IMR-90 (cell line): ENCODE measurements at regions not wholly inside any gene's neighbourhood (a gene's known extent, or its start where the extent isn't known, plus 50 kb on each side); places are given as distances from the start of the nearest gene placed in this dataset.

Experiments used
- ATAC-seq: fragments of 200-7000 bp; cut with Tn5 transposase; 2 replicates; pipeline ENCODE4 v1.9.1; 2020; ENCODE audit warnings: low read depth, mild to moderate bottlenecking, moderate library complexity
- BruUV-seq: library from RNA; stranded (reverse); fragments of 400-500 nt; replicated peaks from 2 replicates; lab custom pipeline; 2021; lab: Mats Ljungman, UMichigan
- CTCF ChIA-PET: fragments of 300-600 bp; formaldehyde crosslinking; extraction: SDS; loops from one replicate; lab custom pipeline; 2021; ENCODE audit warnings: antibody characterized with exemption; lab: Yijun Ruan, JAX
- POLR2A ChIA-PET: fragments of 300-600 bp; sonication (Branson Sonifier 250); formaldehyde crosslinking; loops from one replicate; lab custom pipeline; 2022; ENCODE audit warnings: antibody characterized with exemption; ENCODE audit not compliant: unreplicated experiment; lab: Charles Lee
- DNase-seq: peaks from one replicate; pipeline ENCODE4 v3.0.0; 2013
- H2AFZ ChIP-seq: replicated peaks from 2 replicates; pipeline ENCODE3; 2013; ENCODE audit warnings: low read length, mild to moderate bottlenecking; ENCODE audit not compliant: poor library complexity
- H2AK5ac ChIP-seq: 2 replicates; pipeline ENCODE4 v1.6.1; 2013; ENCODE audit warnings: low read depth, low read length, inconsistent platforms
- H2AK9ac ChIP-seq: replicated peaks from 2 replicates; pipeline ENCODE3; 2013; ENCODE audit warnings: mild to moderate bottlenecking, low read depth, low read length, moderate library complexity; ENCODE audit not compliant: poor library complexity
- H2BK120ac ChIP-seq: 2 replicates; pipeline ENCODE4 v1.6.1; 2013; ENCODE audit warnings: low read depth, low read length, inconsistent platforms
- H2BK15ac ChIP-seq: 3 replicates; pipeline ENCODE4 v1.6.1; 2013; ENCODE audit warnings: low read depth, low read length, inconsistent platforms
- H2BK20ac ChIP-seq: 2 replicates; pipeline ENCODE4 v1.6.1; 2013; ENCODE audit warnings: low read depth, mild to moderate bottlenecking, inconsistent platforms, low read length, moderate library complexity
- H2BK5ac ChIP-seq: 2 replicates; pipeline ENCODE4 v1.6.1; 2013; ENCODE audit warnings: mild to moderate bottlenecking, low read depth, low read length, inconsistent platforms; ENCODE audit not compliant: poor library complexity, severe bottlenecking
- H3K14ac ChIP-seq: replicated peaks from 2 replicates; pipeline ENCODE4 v1.6.1; 2013; ENCODE audit warnings: low read depth, low read length, inconsistent platforms
- H3K18ac ChIP-seq: 2 replicates; pipeline ENCODE4 v1.6.1; 2013; ENCODE audit warnings: low read depth, low read length, control low read depth
- H3K23ac ChIP-seq: 2 replicates; pipeline ENCODE4 v1.6.1; 2013; ENCODE audit warnings: low read depth, low read length, inconsistent platforms
- H3K27ac ChIP-seq: 2 replicates; pipeline ENCODE4 v1.5.1; 2013; ENCODE audit warnings: mild to moderate bottlenecking, control low read depth, low read length; ENCODE audit not compliant: insufficient read depth
- H3K27me3 ChIP-seq: 2 replicates; pipeline ENCODE4 v1.6.1; 2013; ENCODE audit warnings: low read length; ENCODE audit not compliant: control insufficient read depth, insufficient read depth
- H3K36me3 ChIP-seq: 2 replicates; pipeline ENCODE4 v1.6.1; 2013; ENCODE audit warnings: low read length, mixed read lengths; ENCODE audit not compliant: control insufficient read depth, insufficient read depth
- H3K4ac ChIP-seq: 2 replicates; pipeline ENCODE4 v1.6.1; 2013; ENCODE audit warnings: low read depth, low read length, inconsistent platforms
- H3K4me1 ChIP-seq: 2 replicates; pipeline ENCODE4 v1.6.1; 2013; ENCODE audit warnings: low read length, mixed read lengths; ENCODE audit not compliant: control insufficient read depth, insufficient read depth
- H3K4me2 ChIP-seq: 2 replicates; pipeline ENCODE4 v1.6.1; 2013; ENCODE audit warnings: low read depth, mild to moderate bottlenecking, control low read depth, low read length, moderate library complexity
- H3K4me3 ChIP-seq: 2 replicates; pipeline ENCODE4 v1.5.1; 2013; ENCODE audit warnings: low read depth, mild to moderate bottlenecking, control low read depth, low read length, moderate library complexity; ENCODE audit not compliant: insufficient read depth
- H3K56ac ChIP-seq: 2 replicates; pipeline ENCODE4 v1.6.1; 2013; ENCODE audit warnings: low read length, inconsistent platforms; ENCODE audit not compliant: insufficient read depth; ENCODE audit errors: extremely low read depth
- H3K79me1 ChIP-seq, 2 experiments: 2 replicates each; pipeline ENCODE4 v1.6.1; 2013; ENCODE audit warnings: low read length in 2 of 2, inconsistent platforms in 1 of 2, low read depth in 1 of 2
- H3K9ac ChIP-seq: 2 replicates; pipeline ENCODE4 v1.6.1; 2013; ENCODE audit warnings: low read depth, low read length, control low read depth
- H3K9me1 ChIP-seq: 2 replicates; pipeline ENCODE4 v1.6.1; 2013; ENCODE audit warnings: low read length, inconsistent platforms; ENCODE audit not compliant: insufficient read depth
- H3K9me3 ChIP-seq: 2 replicates; pipeline ENCODE4 v1.6.1; 2013; ENCODE audit warnings: low read length; ENCODE audit not compliant: control insufficient read depth, insufficient read depth
- H4K20me1 ChIP-seq: 2 replicates; pipeline ENCODE4 v1.6.1; 2013; ENCODE audit warnings: low read length, inconsistent platforms; ENCODE audit not compliant: insufficient read depth
- H4K5ac ChIP-seq: 2 replicates; pipeline ENCODE4 v1.6.1; 2013; ENCODE audit warnings: mild to moderate bottlenecking, low read depth, low read length, control low read depth
- H4K8ac ChIP-seq, 2 experiments: 2 replicates each; pipeline ENCODE4 v1.6.1; 2013; ENCODE audit warnings: low read depth in 2 of 2, low read length in 2 of 2, control low read depth in 1 of 2, inconsistent platforms in 1 of 2
- H4K91ac ChIP-seq: 2 replicates; pipeline ENCODE4 v1.6.1; 2013; ENCODE audit warnings: low read depth, low read length, inconsistent platforms; ENCODE audit not compliant: insufficient read depth
- BHLHE40 ChIP-seq: fragments of 150-350 bp; IDR thresholded peaks from 2 replicates; pipeline ENCODE4 v1.6.1; 2016; ENCODE audit warnings: mild to moderate bottlenecking, low read depth, low read length
- CEBPB ChIP-seq: IDR thresholded peaks from 2 replicates; pipeline ENCODE4 v1.6.1; 2012; ENCODE audit warnings: low read depth, low read length, improper control_type of control experiment
- CHD1 ChIP-seq: IDR thresholded peaks from 2 replicates; pipeline ENCODE4 v1.6.1; 2012; ENCODE audit warnings: low read depth, low read length, improper control_type of control experiment
- CTCF ChIP-seq: conservative IDR thresholded peaks from 2 replicates; pipeline ENCODE4 v1.5.1; 2012; ENCODE audit warnings: mild to moderate bottlenecking, low read depth, low read length, improper control_type of control experiment
- ELK1 ChIP-seq: fragments of 150-350 bp; IDR thresholded peaks from 2 replicates; pipeline ENCODE4 v1.6.1; 2016; ENCODE audit warnings: low read depth, mild to moderate bottlenecking, low read length, moderate library complexity, borderline replicate concordance
- FOS ChIP-seq: fragments of 150-350 bp; IDR thresholded peaks from 2 replicates; pipeline ENCODE4 v1.6.1; 2016; ENCODE audit warnings: low read depth, low read length
- MAFK ChIP-seq: IDR thresholded peaks from 2 replicates; pipeline ENCODE4 v1.6.1; 2012; ENCODE audit warnings: low read depth, low read length, improper control_type of control experiment
- MAZ ChIP-seq: IDR thresholded peaks from 2 replicates; pipeline ENCODE4 v1.6.1; 2012; ENCODE audit warnings: low read depth, mild to moderate bottlenecking, low read length, improper control_type of control experiment, moderate library complexity, borderline replicate concordance
- MXI1 ChIP-seq: IDR thresholded peaks from 2 replicates; pipeline ENCODE4 v1.6.1; 2012; ENCODE audit warnings: low read depth, mild to moderate bottlenecking, low read length, moderate library complexity, borderline replicate concordance
- NFE2L2 ChIP-seq: fragments of 150-350 bp; IDR thresholded peaks from 2 replicates; pipeline ENCODE4 v1.6.1; 2016; ENCODE audit warnings: low read depth, mild to moderate bottlenecking, low read length
- POLR2A ChIP-seq: IDR thresholded peaks from 2 replicates; pipeline ENCODE4 v1.6.1; 2012; ENCODE audit warnings: mild to moderate bottlenecking, low read depth, low read length
- RAD21 ChIP-seq: IDR thresholded peaks from 2 replicates; pipeline ENCODE4 v1.6.1; 2012; ENCODE audit warnings: low read length, improper control_type of control experiment
- RCOR1 ChIP-seq: IDR thresholded peaks from 2 replicates; pipeline ENCODE4 v1.6.1; 2012; ENCODE audit warnings: mild to moderate bottlenecking, low read length, improper control_type of control experiment; ENCODE audit not compliant: insufficient replicate concordance
- RFX5 ChIP-seq: IDR thresholded peaks from 2 replicates; pipeline ENCODE4 v1.8.0; 2012; ENCODE audit warnings: low read depth, mild to moderate bottlenecking, low read length, moderate library complexity
- USF2 ChIP-seq: fragments of 150-350 bp; IDR thresholded peaks from 2 replicates; pipeline ENCODE4 v1.6.1; 2017; ENCODE audit warnings: mild to moderate bottlenecking, antibody characterized with exemption, low read length, low read depth
- WGBS, 2 experiments: methylation state at CpG; one replicate each; pipeline versions ENCODE4 v1.1.5 to v1.1.7; 2013; ENCODE audit warnings: missing lambda C conversion rate in 2 of 2; ENCODE audit not compliant: insufficient read length in 1 of 2; ENCODE audit errors: extremely low coverage in 2 of 2; 5-methylcytosine and 5-hydroxymethylcytosine counted together
- dilution Hi-C: fragments of 300-500 bp; cut with HindIII; formaldehyde crosslinking; loops from one replicate; pipeline ENCODE4 v1.14.3; 2018; ENCODE audit warnings: low sequenced_read_pairs; ENCODE audit not compliant: unreplicated experiment
- in situ Hi-C: fragments of 300-500 bp; cut with MboI; formaldehyde crosslinking; loops from 3 replicates; pipeline ENCODE4 v1.14.3; 2019; ENCODE audit warnings: low sequenced_read_pairs, inconsistent platforms, mixed read lengths
- intact Hi-C: fragments of 100-400 bp; cut with micrococcal nuclease; formaldehyde crosslinking; loops from 2 replicates; pipeline ENCODE4 v1.10.0; 2022

- no peaks in the 10 kb centered on the region for H3K27me3 ChIP-seq
- H3K4ac ChIP-seq = no peak overlapping the region
- no peak overlapping the region for H2BK5ac ChIP-seq
- H3K18ac ChIP-seq = no peak overlapping the region
- H3K23ac ChIP-seq = no peak overlapping the region
- POLR2A ChIA-PET = no interaction called here
- H2BK120ac ChIP-seq = no peak overlapping the region
- CTCF ChIA-PET = no interaction called here
- H2BK15ac ChIP-seq = no peak overlapping the region
- H3K14ac ChIP-seq = no peak overlapping the region
- H2AK5ac ChIP-seq = no peak overlapping the region
- H3K79me1 ChIP-seq = no peaks in the 10 kb centered on the region
- peaks cover 8% of the 10 kb centered on the region for H3K9me3 ChIP-seq
- no peak overlapping the region for H2BK20ac ChIP-seq
- no peak overlapping the region for H3K4me2 ChIP-seq
- no peaks in the 10 kb centered on the region for H4K20me1 ChIP-seq
- H3K27ac ChIP-seq = no peak overlapping the region
- TF ChIP-seq NFE2L2 (no peak), MAZ (no peak), RCOR1 (no peak), USF2 (no peak), CHD1 (no peak), BHLHE40 (no peak), RFX5 (no peak), MAFK (no peak), FOS (no peak), CTCF (no peak), ELK1 (no peak), POLR2A (no peak), MXI1 (no peak), RAD21 (no peak), CEBPB (no peak)
- H2AK9ac ChIP-seq = no peak overlapping the region
- no TSS peak for BruUV-seq
- H3K9ac ChIP-seq = no peak overlapping the region
- DNase-seq (no peak), ATAC-seq (no peak)
- no peak overlapping the region for H3K4me3 ChIP-seq
- no peaks in the 10 kb centered on the region for H3K9me1 ChIP-seq
- no peaks in the 10 kb centered on the region for H3K4me1 ChIP-seq
- H3K56ac ChIP-seq = no peak overlapping the region
- H4K5ac ChIP-seq = no peak overlapping the region
- in situ Hi-C loops = no loop called here
- dilution Hi-C loops = no loop called here
- no peak overlapping the region for H2AFZ ChIP-seq
- H3K36me3 ChIP-seq = no peaks in the 10 kb centered on the region
- no peak overlapping the region for H4K91ac ChIP-seq
- no peak overlapping the region for H4K8ac ChIP-seq
- intact Hi-C loops = no loop called here
- no CpG with 5 or more reads among the region's 4 CpGs for WGBS, 2 experiments
Measured at GRCh38 chr10:123250640-123251039, 96.4 kb downstream of the BUB3 start.
